Tibial artery (tissue), 4 donors: ENCODE measurements at regions not wholly inside any gene's neighbourhood (a gene's known extent, or its start where the extent isn't known, plus 50 kb on each side); places are given as distances from the start of the nearest gene placed in this dataset.

ENCODE experiments used
- DNase-seq, 2 donors: peaks; one replicate each; pipeline ENCODE4 v3.0.0-alpha.2; 2019
- H3K27ac ChIP-seq, 2 donors: fragments of 200-600 bp; sonication (generic) in 1 of 2; 1 replicate in 1 of 2; 2 replicates in 1 of 2; pipeline ENCODE4 v1.5.1; 2018 to 2019; ENCODE audit warnings: mild to moderate bottlenecking in 1 of 2
- H3K27me3 ChIP-seq, 2 donors: fragments of 200-600 bp; sonication (generic) in 1 of 2; one replicate each; pipeline versions ENCODE4 v1.5.1 to v1.6.0; 2016 to 2019
- H3K36me3 ChIP-seq, 3 donors: fragments of 200-600 bp; sonication (generic) in 2 of 3; one replicate each; pipeline ENCODE4 v1.5.1; 2016 to 2019; ENCODE audit warnings: mild to moderate bottlenecking in 2 of 3
- H3K4me1 ChIP-seq, 4 donors: fragments of 200-600 bp; sonication (generic) in 2 of 4; 1 replicate in 3 of 4; 2 replicates in 1 of 4; pipeline ENCODE4 v1.5.1; 2016 to 2019
- H3K4me3 ChIP-seq, 2 donors: fragments of 200-600 bp; sonication (generic) in 1 of 2; 1 replicate in 1 of 2; 2 replicates in 1 of 2; pipeline ENCODE4 v1.5.1; 2018 to 2019; ENCODE audit warnings: mild to moderate bottlenecking in 2 of 2
- H3K9me3 ChIP-seq, 3 donors: fragments of 200-600 bp; sonication (generic) in 1 of 3; one replicate each; pipeline ENCODE4 v1.5.1; 2016 to 2019
- CTCF ChIP-seq, 2 experiments: fragments of 200-600 bp in 1 of 2; fragments of 450-650 bp in 1 of 2; IDR thresholded peaks; one replicate each; pipeline ENCODE4 v1.5.1; 2017 to 2019; ENCODE audit warnings: antibody characterized with exemption in 2 of 2, mild to moderate bottlenecking in 1 of 2, moderate library complexity in 1 of 2
- intact Hi-C: fragments of 100-400 bp; cut with DNase I; formaldehyde crosslinking; loops from one replicate; pipeline ENCODE4 v1.15.0; 2023; ENCODE audit warnings: low total_unique reads

GRCh38 chr1:88266051-88266450, 418.0 kb upstream of the PKN2 start:
- intact Hi-C loops = no loop called here
- no peak overlapping the region for H3K4me3 ChIP-seq
- H3K36me3 ChIP-seq = no peaks in the 10 kb centered on the region
- DNase-seq = no peak
- H3K9me3 ChIP-seq = no peaks in the 10 kb centered on the region
- H3K27me3 ChIP-seq = no peaks in the 10 kb centered on the region
- H3K4me1 ChIP-seq = no peaks in the 10 kb centered on the region
- H3K27ac ChIP-seq = no peak overlapping the region
- TF ChIP-seq CTCF (IDR thresholded peaks at IDR 0.05) = no peak

- no peak for DNase-seq
- H3K36me3 ChIP-seq = no peaks in the 10 kb centered on the region
- no peaks in the 10 kb centered on the region for H3K4me1 ChIP-seq
- no peaks in the 10 kb centered on the region for H3K27me3 ChIP-seq
- no peak overlapping the region for H3K4me3 ChIP-seq
- H3K9me3 ChIP-seq = no peaks in the 10 kb centered on the region
- intact Hi-C loops = no loop called here
- TF ChIP-seq CTCF (IDR thresholded peaks at IDR 0.05) = no peak
- H3K27ac ChIP-seq = no peak overlapping the region
Measured at GRCh38 chr1:88272216-88272615, 411.9 kb upstream of the PKN2 start.

GRCh38 chr1:88274431-88274830, 409.6 kb upstream of the PKN2 start:
- Histone ChIP-seq H3K9me3 (no peaks in the 10 kb centered on the region), H3K36me3 (no peaks in the 10 kb centered on the region), H3K4me3 (no peak overlapping the region), H3K27ac (no peak overlapping the region), H3K27me3 (no peaks in the 10 kb centered on the region), H3K4me1 (no peaks in the 10 kb centered on the region)
- intact Hi-C loops = no loop called here
- DNase-seq = no peak
- no peak for TF ChIP-seq CTCF (IDR thresholded peaks at IDR 0.05)

GRCh38 chr1:88275259-88275862, 408.7 kb upstream of the PKN2 start:
- Histone ChIP-seq H3K4me1 (no peaks in the 10 kb centered on the region), H3K27ac (no peak overlapping the region), H3K4me3 (no peak overlapping the region), H3K27me3 (no peaks in the 10 kb centered on the region), H3K36me3 (no peaks in the 10 kb centered on the region), H3K9me3 (no peaks in the 10 kb centered on the region)
- DNase-seq = no peak
- intact Hi-C loops = no loop called here
- TF ChIP-seq CTCF (IDR thresholded peaks at IDR 0.05) = no peak

GRCh38 chr1:88276163-88276562, 407.9 kb upstream of the PKN2 start:
- no peak overlapping the region for H3K27ac ChIP-seq
- TF ChIP-seq CTCF (IDR thresholded peaks at IDR 0.05) = no peak
- no peaks in the 10 kb centered on the region for H3K36me3 ChIP-seq
- intact Hi-C loops = no loop called here
- H3K4me3 ChIP-seq = no peak overlapping the region
- no peak for DNase-seq
- no peaks in the 10 kb centered on the region for H3K27me3 ChIP-seq
- no peaks in the 10 kb centered on the region for H3K4me1 ChIP-seq
- no peaks in the 10 kb centered on the region for H3K9me3 ChIP-seq

GRCh38 chr1:88284066-88284465, 400.0 kb upstream of the PKN2 start:
- Histone ChIP-seq H3K9me3 (no peaks in the 10 kb centered on the region), H3K4me3 (no peak overlapping the region), H3K27ac (no peak overlapping the region), H3K4me1 (no peaks in the 10 kb centered on the region), H3K27me3 (no peaks in the 10 kb centered on the region), H3K36me3 (no peaks in the 10 kb centered on the region)
- intact Hi-C loops = no loop called here
- no peak for DNase-seq
- TF ChIP-seq CTCF (IDR thresholded peaks at IDR 0.05) = no peak
